ENCODE measurements at regions not wholly inside any gene's neighbourhood (a gene's known extent, or its start where the extent isn't known, plus 50 kb on each side); places are given as distances from the start of the nearest gene placed in this dataset.
"Not testable (repeated sequence)": the region's sequence is repeated elsewhere in the genome, so short reads cannot be mapped to it uniquely, and the experiment has no call there.

DNA sequence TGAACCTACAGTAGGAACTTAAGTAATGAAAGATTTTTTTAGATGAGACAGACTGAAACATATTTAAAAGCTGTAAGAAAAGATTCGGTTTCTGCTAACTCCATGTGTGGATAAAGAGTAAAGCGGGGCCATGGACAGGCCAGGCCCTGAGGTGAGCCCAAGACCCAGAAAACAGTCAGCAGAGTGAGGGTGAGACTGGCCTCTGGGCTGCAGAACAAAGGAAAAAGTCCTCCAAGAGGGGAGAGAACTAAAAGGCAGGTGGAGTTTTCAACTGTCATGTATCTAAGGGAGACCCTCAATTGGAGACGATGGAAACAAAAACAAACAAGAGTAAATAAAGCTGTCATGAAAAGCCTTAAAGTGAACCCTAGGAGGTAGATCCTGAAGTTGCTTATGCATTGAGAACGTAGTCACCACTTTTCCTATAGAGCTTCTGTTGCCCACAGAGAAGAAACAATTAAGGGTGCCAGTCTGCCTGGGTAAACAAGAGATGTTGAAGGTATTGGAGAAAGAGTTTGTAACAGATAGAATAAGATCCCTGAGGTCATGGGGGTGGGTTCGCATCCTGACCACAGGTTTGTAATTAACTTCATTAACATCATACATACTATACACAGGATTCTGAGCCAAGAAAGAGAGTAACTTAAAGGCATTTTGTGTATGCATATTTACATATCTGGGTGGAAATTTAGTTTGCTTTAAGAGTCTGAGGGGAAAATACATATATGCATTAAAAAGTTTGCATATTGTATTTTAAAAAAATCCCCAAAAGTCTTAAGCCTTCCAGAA, 268.7 kb upstream of the PDE3A start:
- no peak overlapping the region for H3K27ac ChIP-seq
- H3K79me2 ChIP-seq = no peaks in the 10 kb centered on the region
- no peaks in the 10 kb centered on the region for H3K27me3 ChIP-seq (ENCODE audit: control insufficient read depth, insufficient read depth, low read length)
- H3K9ac ChIP-seq = no peak overlapping the region
- H3K9me3 ChIP-seq (ENCODE audit: control insufficient read depth, low read length) = no peaks in the 10 kb centered on the region
- no peaks in the 10 kb centered on the region for H3K36me3 ChIP-seq (ENCODE audit: control insufficient read depth, insufficient read depth, low read length)
- TF ChIP-seq, protein P1, sequence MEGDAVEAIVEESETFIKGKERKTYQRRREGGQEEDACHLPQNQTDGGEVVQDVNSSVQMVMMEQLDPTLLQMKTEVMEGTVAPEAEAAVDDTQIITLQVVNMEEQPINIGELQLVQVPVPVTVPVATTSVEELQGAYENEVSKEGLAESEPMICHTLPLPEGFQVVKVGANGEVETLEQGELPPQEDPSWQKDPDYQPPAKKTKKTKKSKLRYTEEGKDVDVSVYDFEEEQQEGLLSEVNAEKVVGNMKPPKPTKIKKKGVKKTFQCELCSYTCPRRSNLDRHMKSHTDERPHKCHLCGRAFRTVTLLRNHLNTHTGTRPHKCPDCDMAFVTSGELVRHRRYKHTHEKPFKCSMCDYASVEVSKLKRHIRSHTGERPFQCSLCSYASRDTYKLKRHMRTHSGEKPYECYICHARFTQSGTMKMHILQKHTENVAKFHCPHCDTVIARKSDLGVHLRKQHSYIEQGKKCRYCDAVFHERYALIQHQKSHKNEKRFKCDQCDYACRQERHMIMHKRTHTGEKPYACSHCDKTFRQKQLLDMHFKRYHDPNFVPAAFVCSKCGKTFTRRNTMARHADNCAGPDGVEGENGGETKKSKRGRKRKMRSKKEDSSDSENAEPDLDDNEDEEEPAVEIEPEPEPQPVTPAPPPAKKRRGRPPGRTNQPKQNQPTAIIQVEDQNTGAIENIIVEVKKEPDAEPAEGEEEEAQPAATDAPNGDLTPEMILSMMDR (IDR thresholded peaks at IDR 0.05) = no peak
- H3K4me1 ChIP-seq = no peaks in the 10 kb centered on the region
- no peak overlapping the region for H3K4me3 ChIP-seq (ENCODE audit: low read depth, low read length)
- H3K4me2 ChIP-seq (ENCODE audit: low read length) = no peak overlapping the region
- H2AFZ ChIP-seq = no peak overlapping the region

DNA sequence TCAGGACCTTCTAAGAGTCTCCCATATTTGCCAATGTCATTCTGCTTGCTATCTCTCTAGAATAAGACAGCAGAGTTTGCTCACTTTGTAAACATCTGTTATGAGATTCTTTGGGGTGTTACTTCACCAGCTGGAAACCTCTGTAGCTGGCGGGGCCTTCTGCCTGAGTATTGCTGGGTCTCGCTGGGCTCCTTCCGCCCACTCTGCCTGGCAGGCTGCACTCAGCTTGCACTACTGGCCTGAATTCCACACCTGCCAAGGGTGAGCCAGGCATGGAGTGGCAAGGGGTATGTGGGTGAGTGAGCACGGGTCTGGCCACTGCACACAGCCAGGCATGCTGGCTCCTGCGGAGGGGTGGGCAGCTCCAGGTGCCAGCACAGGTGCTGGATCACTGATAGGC, 267.3 kb upstream of the PDE3A start:
- H3K9ac ChIP-seq = no peak overlapping the region
- no peak overlapping the region for H3K4me2 ChIP-seq (ENCODE audit: low read length)
- no peaks in the 10 kb centered on the region for H3K27me3 ChIP-seq (ENCODE audit: control insufficient read depth, insufficient read depth, low read length)
- H3K9me3 ChIP-seq (ENCODE audit: control insufficient read depth, low read length) = no peaks in the 10 kb centered on the region
- H3K27ac ChIP-seq = no peak overlapping the region
- TF ChIP-seq, protein P1 (IDR thresholded peaks at IDR 0.05) = no peak
- H3K36me3 ChIP-seq (ENCODE audit: control insufficient read depth, insufficient read depth, low read length) = no peaks in the 10 kb centered on the region
- H3K79me2 ChIP-seq = no peaks in the 10 kb centered on the region
- H2AFZ ChIP-seq = no peak overlapping the region
- no peak overlapping the region for H3K4me3 ChIP-seq (ENCODE audit: low read depth, low read length)
- H3K4me1 ChIP-seq = no peaks in the 10 kb centered on the region

DNA sequence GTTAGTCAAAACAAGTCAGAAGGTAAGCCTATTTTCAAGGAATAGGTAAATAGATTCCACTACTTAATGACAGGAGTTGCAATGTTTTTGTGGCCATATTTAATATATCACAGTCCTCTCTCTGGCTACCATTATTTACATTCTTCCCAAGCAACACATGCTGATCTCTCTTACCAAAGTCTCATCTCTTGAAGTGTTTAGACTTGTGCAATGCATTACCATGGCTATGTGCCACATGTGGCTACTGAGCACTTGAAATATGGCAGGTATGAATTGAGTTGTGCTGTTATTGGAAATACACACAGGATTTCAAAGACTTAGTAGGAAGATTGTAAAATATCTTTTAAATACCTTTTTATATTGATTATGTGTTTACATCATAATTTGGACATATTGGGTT, 262.4 kb upstream of the PDE3A start:
- no peak overlapping the region for H2AFZ ChIP-seq
- H3K9ac ChIP-seq = no peak overlapping the region
- no peaks in the 10 kb centered on the region for H3K9me3 ChIP-seq (ENCODE audit: control insufficient read depth, low read length)
- H3K27ac ChIP-seq = no peak overlapping the region
- no peaks in the 10 kb centered on the region for H3K36me3 ChIP-seq (ENCODE audit: control insufficient read depth, insufficient read depth, low read length)
- H3K4me3 ChIP-seq (ENCODE audit: low read depth, low read length) = no peak overlapping the region
- TF ChIP-seq, protein P1 (IDR thresholded peaks at IDR 0.05) = no peak
- no peak overlapping the region for H3K4me2 ChIP-seq (ENCODE audit: low read length)
- no peaks in the 10 kb centered on the region for H3K79me2 ChIP-seq
- no peaks in the 10 kb centered on the region for H3K4me1 ChIP-seq
- no peaks in the 10 kb centered on the region for H3K27me3 ChIP-seq (ENCODE audit: control insufficient read depth, insufficient read depth, low read length)

DNA sequence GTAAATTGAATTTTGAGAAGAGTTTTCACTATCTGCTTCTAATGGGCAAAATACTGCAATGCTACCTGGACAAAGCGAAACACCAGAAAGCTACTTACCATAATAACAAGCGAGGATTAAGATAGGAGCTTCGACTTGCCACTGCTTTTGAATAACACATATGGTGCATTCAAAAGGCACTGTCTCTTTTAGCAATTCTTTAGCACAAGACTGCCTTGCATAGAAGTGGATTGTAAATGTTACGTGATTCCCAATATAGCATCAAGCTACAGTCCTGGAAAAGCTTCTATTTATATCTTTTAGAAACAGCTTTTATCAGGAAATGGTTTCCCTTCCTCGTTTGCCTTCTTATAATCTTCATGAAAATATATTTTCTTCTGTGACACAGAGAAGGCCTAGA, 258.7 kb upstream of the PDE3A start:
- Histone ChIP-seq H3K36me3 (ENCODE audit: control insufficient read depth, insufficient read depth, low read length) (no peaks in the 10 kb centered on the region), H3K4me1 (no peaks in the 10 kb centered on the region), H3K4me2 (ENCODE audit: low read length) (no peak overlapping the region), H3K9me3 (ENCODE audit: control insufficient read depth, low read length) (no peaks in the 10 kb centered on the region), H3K79me2 (no peaks in the 10 kb centered on the region), H3K27ac (no peak overlapping the region), H3K27me3 (ENCODE audit: control insufficient read depth, insufficient read depth, low read length) (no peaks in the 10 kb centered on the region), H3K4me3 (ENCODE audit: low read depth, low read length) (no peak overlapping the region), H2AFZ (no peak overlapping the region), H3K9ac (no peak overlapping the region)
- TF ChIP-seq, protein P1 (IDR thresholded peaks at IDR 0.05) = no peak

DNA sequence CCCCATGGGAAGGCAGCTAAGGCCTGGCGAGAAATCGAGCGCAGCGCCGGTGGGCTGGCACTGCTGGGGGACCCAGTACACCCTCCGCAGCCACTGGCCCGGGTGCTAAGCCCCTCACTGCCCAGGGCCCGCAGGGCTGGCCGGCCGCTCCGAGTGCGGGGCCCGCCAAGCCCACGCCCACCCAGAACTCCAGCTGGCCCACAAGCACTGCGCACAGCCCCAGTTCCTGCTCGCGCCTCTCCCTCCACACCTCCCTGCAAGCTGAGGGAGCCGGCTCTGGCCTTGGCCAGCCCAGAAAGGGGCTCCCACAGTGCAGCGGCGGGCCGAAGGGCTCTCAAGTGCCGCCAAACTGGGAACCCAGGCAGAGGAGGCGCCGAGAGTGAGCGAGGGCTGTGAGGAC, 253.0 kb upstream of the PDE3A start:
- not testable (repeated sequence) for H3K4me2 ChIP-seq (ENCODE audit: low read length); H3K27me3 ChIP-seq (ENCODE audit: control insufficient read depth, insufficient read depth, low read length); H3K9me3 ChIP-seq (ENCODE audit: control insufficient read depth, low read length); H3K4me1 ChIP-seq; H3K79me2 ChIP-seq; H2AFZ ChIP-seq; H3K9ac ChIP-seq; H3K36me3 ChIP-seq (ENCODE audit: control insufficient read depth, insufficient read depth, low read length); H3K4me3 ChIP-seq (ENCODE audit: low read depth, low read length); H3K27ac ChIP-seq

All from parathyroid adenoma (tissue), 2 donors.